ENCODE measurements at regions not wholly inside any gene's neighbourhood (a gene's known extent, or its start where the extent isn't known, plus 50 kb on each side); places are given as distances from the start of the nearest gene placed in this dataset.

DNA sequence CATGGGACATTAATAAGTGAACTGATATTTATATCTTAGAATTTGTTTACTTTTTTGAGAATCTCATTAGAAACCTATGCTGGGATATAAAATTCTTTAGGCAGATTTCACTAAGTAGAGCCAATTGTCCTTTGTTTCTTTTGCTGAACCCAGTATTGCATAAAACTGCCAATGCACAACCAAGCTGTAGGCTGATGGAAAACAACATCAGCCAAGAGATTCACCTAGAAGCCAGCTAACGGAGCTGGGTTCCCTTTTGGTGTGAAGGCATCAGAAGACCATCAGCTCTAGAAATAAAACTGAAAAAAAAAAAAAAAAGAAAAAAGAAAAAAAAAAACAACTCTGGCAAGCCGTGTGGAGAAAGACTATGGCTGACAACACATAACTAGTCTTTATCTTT is 328.2 kb upstream of the PDE3A start:
- no peak for DNase-seq (ENCODE audit: low read depth)
- no peak overlapping the region for H3K4me3 ChIP-seq (ENCODE audit: low read depth, low read length)
- no peak for TF ChIP-seq CTCF (IDR thresholded peaks at IDR 0.05; ENCODE audit: insufficient read depth, low read depth, low read length)

DNA sequence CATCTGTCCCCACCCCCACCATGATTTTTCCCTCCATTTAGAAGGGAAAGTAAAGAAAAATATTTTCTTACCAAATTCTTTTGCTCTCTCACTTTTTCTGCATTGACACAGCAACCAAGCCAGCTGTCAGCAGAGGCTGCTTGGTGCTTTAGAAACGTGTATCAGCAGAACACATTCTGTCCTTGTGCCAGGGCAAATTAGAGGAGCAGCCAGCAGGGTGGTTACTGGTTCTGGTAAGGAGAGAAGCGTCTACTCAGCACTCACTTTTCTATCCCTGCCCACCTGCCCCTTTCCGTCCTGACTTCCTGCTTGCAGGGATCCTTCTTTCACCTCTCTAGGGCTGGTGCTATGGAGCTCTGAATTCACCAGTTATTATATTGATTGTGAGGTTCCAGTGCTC is 327.5 kb upstream of the PDE3A start:
- no peak for DNase-seq (ENCODE audit: low read depth)
- no peak for TF ChIP-seq CTCF (IDR thresholded peaks at IDR 0.05; ENCODE audit: insufficient read depth, low read depth, low read length)
- no peak overlapping the region for H3K4me3 ChIP-seq (ENCODE audit: low read depth, low read length)

GRCh38 chr12:20044351-20044750 is 324.0 kb upstream of the PDE3A start:
- DNase-seq (ENCODE audit: low read depth), result peak; percentile 27
- H3K4me3 ChIP-seq (ENCODE audit: low read depth, low read length), result no peak overlapping the region
- TF ChIP-seq CTCF (IDR thresholded peaks at IDR 0.05; ENCODE audit: insufficient read depth, low read depth, low read length), result no peak

DNA sequence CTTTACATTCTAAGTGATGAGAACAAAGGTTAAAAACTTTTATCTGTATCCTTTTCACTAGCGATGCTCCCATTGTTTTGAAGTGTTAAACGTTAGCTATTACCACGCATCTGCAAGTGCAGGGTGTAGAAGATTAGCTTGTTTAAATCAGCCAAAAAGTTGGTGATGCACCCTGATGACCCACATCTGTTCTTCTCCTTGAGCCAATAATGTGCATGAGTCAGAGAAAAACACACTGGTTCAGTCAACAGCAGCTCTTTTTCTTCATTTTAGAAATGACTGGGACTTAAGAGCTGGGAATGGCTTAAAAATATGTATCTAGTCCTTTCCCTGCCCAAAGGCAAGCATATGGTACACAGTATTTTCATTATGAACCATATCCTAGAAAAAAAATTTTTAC is 323.5 kb upstream of the PDE3A start:
- no peak for TF ChIP-seq CTCF (IDR thresholded peaks at IDR 0.05; ENCODE audit: insufficient read depth, low read depth, low read length)
- peak; percentile 48 for DNase-seq (ENCODE audit: low read depth)
- no peak overlapping the region for H3K4me3 ChIP-seq (ENCODE audit: low read depth, low read length)

DNA sequence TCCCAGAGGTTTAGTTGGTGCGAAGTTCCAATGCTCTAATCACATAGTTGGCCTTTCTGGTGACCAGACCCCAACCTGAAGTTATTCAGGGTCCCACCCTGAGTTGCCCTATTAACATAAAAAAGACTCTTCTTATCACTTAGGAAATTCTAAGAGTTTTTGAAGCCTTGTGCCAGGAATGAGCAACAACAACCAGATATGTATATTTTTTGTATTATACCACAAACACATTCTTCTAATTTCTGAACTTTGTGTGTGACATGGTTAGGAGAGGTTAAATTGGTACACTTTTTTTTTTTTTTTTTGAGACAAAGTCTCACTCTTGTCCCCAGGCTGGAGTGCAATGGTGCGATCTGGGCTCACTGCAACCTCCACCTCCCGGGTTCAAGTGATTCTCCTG is 320.4 kb upstream of the PDE3A start:
- no peak overlapping the region for H3K4me3 ChIP-seq (ENCODE audit: low read depth, low read length)
- no peak for TF ChIP-seq CTCF (IDR thresholded peaks at IDR 0.05; ENCODE audit: insufficient read depth, low read depth, low read length)

DNA sequence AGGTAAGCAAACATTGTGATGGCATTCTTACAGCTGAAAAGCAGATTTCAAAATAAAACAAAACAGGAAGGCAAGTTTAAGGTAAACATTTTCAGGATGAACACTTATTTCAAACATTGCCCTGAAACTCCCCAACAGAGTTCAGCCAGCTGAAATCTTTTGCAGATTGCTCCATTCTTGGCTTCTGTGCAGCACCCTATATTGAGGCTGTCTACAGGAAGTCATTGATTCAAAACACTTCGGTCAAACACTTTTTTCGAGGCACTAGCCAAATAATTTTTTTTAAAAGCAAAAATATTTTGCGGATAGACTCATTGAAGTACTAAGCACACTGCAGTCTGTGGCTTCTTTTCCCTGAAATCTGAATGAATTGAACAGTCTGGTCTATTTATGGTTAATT is 318.1 kb upstream of the PDE3A start:
- TF ChIP-seq CTCF (IDR thresholded peaks at IDR 0.05; ENCODE audit: insufficient read depth, low read depth, low read length), result no peak
- peak; percentile 83 for DNase-seq (ENCODE audit: low read depth)
- no peak overlapping the region for H3K4me3 ChIP-seq (ENCODE audit: low read depth, low read length)

More for the DNA sequence above, 320.4 kb upstream of the PDE3A start:
- no peak for DNase-seq (ENCODE audit: low read depth)

- TF ChIP-seq CTCF (IDR thresholded peaks at IDR 0.05; ENCODE audit: insufficient read depth, low read depth, low read length), result no peak
- H3K4me3 ChIP-seq (ENCODE audit: low read depth, low read length), result no peak overlapping the region
- DNase-seq (ENCODE audit: low read depth), result peak; percentile 42
Observed at GRCh38 chr12:20053782-20054181, 314.6 kb upstream of the PDE3A start.

All from fibroblast of villous mesenchyme (primary cell).